ENCODE measurements at regions not wholly inside any gene's neighbourhood (a gene's known extent, or its start where the extent isn't known, plus 50 kb on each side); places are given as distances from the start of the nearest gene placed in this dataset.

DNA sequence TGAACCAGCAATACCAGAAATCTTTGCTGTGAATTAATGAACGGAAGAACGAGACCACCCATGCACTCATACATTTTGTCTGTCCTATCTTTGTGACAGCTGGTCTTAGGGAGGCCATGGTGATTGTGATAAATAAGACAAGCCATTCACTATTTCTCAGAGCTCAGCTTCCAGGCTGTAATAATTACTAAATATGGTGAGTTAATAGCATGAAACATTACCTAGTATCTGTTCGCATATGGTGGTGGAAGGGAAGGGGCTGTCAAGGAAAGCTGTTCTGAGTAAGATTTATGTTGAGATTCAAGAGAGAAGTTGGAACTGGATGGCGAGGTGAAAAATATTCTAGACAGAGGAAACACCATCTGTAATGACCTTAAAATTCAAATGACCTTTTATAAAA is 719.0 kb upstream of the ZNF385D start:
- TF ChIP-seq, protein P1, sequence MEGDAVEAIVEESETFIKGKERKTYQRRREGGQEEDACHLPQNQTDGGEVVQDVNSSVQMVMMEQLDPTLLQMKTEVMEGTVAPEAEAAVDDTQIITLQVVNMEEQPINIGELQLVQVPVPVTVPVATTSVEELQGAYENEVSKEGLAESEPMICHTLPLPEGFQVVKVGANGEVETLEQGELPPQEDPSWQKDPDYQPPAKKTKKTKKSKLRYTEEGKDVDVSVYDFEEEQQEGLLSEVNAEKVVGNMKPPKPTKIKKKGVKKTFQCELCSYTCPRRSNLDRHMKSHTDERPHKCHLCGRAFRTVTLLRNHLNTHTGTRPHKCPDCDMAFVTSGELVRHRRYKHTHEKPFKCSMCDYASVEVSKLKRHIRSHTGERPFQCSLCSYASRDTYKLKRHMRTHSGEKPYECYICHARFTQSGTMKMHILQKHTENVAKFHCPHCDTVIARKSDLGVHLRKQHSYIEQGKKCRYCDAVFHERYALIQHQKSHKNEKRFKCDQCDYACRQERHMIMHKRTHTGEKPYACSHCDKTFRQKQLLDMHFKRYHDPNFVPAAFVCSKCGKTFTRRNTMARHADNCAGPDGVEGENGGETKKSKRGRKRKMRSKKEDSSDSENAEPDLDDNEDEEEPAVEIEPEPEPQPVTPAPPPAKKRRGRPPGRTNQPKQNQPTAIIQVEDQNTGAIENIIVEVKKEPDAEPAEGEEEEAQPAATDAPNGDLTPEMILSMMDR (IDR thresholded peaks at IDR 0.05), result no peak

DNA sequence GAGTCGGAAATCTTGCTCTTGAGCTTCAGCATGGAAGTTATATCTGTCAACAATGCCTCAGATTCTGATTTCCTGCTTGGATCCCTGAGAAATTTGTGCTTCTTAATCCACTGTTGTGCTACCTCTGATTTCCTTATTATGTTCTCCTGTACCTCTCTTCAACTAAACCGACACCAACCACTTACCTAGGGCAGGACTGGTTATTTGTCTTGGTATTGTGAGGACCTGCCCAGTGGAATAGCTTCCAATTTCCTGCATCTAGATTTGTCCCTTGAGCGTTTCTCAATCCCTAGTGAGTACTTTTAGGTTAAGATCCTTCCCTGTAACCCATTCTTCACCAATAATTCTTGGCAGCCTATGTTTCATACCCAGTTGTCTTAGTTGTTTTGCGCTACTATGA is 720.5 kb upstream of the ZNF385D start:
- no peak for DNase-seq
- Mint-ChIP-seq H3K4me3 (no peak overlapping the region), H3K27me3 (ENCODE audit: low read depth, poor library complexity) (peaks cover 8% of the 10 kb centered on the region), H3K36me3 (ENCODE audit: low read depth) (no peaks in the 10 kb centered on the region), H3K27ac (no peak overlapping the region), H3K4me1 (no peaks in the 10 kb centered on the region), H3K9me3 (no peaks in the 10 kb centered on the region)
- TF ChIP-seq, protein P1 (IDR thresholded peaks at IDR 0.05), result no peak

More for the DNA sequence above, 719.0 kb upstream of the ZNF385D start:
- Mint-ChIP-seq H3K27ac (no peak overlapping the region), H3K4me3 (no peak overlapping the region), H3K27me3 (ENCODE audit: low read depth, poor library complexity) (peaks cover 8% of the 10 kb centered on the region), H3K4me1 (no peaks in the 10 kb centered on the region), H3K36me3 (ENCODE audit: low read depth) (no peaks in the 10 kb centered on the region), H3K9me3 (no peaks in the 10 kb centered on the region)
- no peak for DNase-seq

DNA sequence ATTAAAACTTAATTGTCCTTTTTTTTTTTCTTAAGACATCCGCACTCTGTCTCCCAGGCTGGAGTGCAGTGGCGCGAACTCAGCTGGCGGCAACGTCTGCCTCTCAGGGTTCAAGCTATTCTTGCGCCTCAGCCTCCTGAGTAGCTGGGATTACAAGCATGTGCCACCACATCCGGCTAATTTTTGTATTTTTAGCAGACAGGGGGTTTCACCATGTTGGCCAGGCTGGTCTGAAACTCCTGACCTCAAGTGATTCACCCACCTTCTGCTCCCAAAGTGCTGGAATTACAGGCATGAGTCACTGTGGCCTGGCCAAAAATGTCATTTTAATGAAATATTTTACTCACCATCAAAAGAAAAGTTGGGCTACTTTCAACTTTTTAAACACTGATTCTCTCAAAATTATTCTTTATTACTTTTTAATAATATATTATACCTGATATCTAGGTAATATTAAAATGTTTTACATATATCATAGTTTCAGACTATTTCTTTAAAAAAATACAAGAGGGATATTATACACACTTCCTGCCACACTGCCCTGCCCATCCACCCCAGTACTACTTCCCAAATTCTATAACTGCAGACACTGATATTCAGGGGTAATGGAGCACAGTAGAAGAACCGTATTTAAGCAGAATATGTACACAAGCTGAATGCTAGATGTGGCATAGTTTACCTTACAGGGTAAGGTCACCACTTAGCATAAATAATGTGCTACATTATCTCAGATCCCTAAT is 723.9 kb upstream of the ZNF385D start:
- no peaks in the 10 kb centered on the region for H3K9me3 Mint-ChIP-seq
- H3K4me3 Mint-ChIP-seq, result no peak overlapping the region
- peaks cover 12% of the 10 kb centered on the region for H3K27me3 Mint-ChIP-seq (ENCODE audit: low read depth, poor library complexity)
- H3K4me1 Mint-ChIP-seq, result no peaks in the 10 kb centered on the region
- no peaks in the 10 kb centered on the region for H3K36me3 Mint-ChIP-seq (ENCODE audit: low read depth)
- no peak overlapping the region for H3K27ac Mint-ChIP-seq
- TF ChIP-seq, protein P1 (IDR thresholded peaks at IDR 0.05), result no peak
- no peak for DNase-seq

DNA sequence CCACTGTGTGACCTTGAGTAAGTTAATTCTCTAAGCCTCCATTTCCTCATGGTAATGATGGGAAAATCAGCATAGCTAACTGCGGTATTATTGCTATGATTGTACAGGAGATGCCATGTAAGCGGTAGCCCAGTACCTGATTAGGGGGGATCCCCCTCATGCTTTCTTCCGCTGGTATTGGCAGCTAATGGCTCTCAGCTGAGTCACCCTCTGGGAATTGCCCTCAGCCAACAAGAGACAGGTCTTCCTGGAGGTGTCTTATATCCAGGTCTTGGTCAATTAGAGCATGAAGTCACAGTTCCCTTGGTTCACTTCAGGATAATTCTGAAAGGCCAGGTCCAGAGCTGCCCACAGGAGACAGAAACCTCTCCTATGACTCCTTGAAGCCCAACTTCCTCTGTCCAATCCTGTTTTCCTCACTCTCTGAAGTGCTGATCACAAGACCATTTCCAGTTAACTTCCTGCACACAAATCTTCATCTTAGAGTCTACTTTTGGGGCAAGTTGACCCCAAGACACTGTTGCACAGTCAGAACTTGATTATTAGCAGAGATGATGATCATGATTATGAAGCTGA is 724.7 kb upstream of the ZNF385D start:
- Mint-ChIP-seq H3K9me3 (no peaks in the 10 kb centered on the region), H3K27ac (no peak overlapping the region), H3K36me3 (ENCODE audit: low read depth) (no peaks in the 10 kb centered on the region), H3K27me3 (ENCODE audit: low read depth, poor library complexity) (peaks cover 12% of the 10 kb centered on the region), H3K4me1 (no peaks in the 10 kb centered on the region), H3K4me3 (no peak overlapping the region)
- TF ChIP-seq, protein P1 (IDR thresholded peaks at IDR 0.05), result no peak
- no peak for DNase-seq

DNA sequence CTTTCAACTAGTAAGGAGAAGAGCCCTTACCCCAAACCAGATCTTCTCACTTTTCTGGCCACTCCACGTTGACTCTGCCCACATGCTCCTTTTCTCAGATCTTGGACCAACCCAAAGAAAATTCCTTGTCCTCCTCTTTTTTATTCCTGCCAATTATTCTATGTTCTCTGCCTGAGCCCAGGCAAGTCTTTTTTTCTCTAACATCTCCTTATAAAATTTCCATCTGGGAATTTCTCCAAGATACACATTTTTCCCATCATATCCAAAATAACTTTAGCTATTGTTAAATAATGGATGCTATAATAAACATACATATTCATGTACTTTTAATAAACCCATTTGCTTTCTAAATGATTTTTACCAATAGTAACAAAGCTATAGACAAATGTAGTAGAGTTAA is 726.0 kb upstream of the ZNF385D start:
- Mint-ChIP-seq H3K9me3 (no peaks in the 10 kb centered on the region), H3K4me1 (no peaks in the 10 kb centered on the region), H3K27ac (no peak overlapping the region), H3K27me3 (ENCODE audit: low read depth, poor library complexity) (peaks cover 4% of the 10 kb centered on the region), H3K36me3 (ENCODE audit: low read depth) (no peaks in the 10 kb centered on the region), H3K4me3 (no peak overlapping the region)
- TF ChIP-seq, protein P1 (IDR thresholded peaks at IDR 0.05), result no peak
- no peak for DNase-seq

DNA sequence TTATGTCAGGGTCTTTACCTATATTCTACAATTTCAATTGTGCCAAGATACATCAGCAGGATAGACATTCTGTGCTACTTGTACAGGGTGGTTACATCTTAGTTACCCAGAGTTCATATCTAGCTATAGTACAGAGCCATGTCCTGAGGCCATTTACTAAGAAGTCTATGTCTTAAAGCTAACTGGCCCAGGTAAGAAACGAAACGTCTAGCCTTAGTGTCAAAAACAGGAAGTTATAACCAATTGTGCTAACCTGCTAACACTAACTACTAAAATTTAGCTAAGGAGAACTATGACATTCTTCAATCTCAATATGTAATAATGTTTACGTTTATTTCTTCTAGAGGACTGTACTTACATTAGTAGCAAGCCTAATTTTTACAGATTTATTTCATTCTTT is 717.2 kb upstream of the UBE2E2 start:
- Mint-ChIP-seq H3K4me1 (no peaks in the 10 kb centered on the region), H3K36me3 (ENCODE audit: low read depth) (no peaks in the 10 kb centered on the region), H3K27ac (no peak overlapping the region), H3K27me3 (ENCODE audit: low read depth, poor library complexity) (peaks cover 12% of the 10 kb centered on the region), H3K4me3 (no peak overlapping the region), H3K9me3 (no peaks in the 10 kb centered on the region)
- TF ChIP-seq, protein P1 (IDR thresholded peaks at IDR 0.05), result no peak
- no peak for DNase-seq

Measured in nephron progenitor cell (in vitro differentiated cells).